Hepatocyte (in vitro differentiated cells): ENCODE measurements at regions not wholly inside any gene's neighbourhood (a gene's known extent, or its start where the extent isn't known, plus 50 kb on each side); places are given as distances from the start of the nearest gene placed in this dataset.

Experiments used
- CTCF ChIP-seq: fragments of 200-600 bp; sonication (generic); IDR thresholded peaks from 2 replicates; pipeline ENCODE4 v1.5.1; 2016; ENCODE audit warnings: antibody characterized with exemption, mild to moderate bottlenecking; ENCODE audit not compliant: poor library complexity
- EZH2 ChIP-seq: fragments of 200-600 bp; sonication (generic); IDR thresholded peaks from 2 replicates; pipeline ENCODE4 v1.6.1; 2016; ENCODE audit warnings: antibody characterized with exemption, mild to moderate bottlenecking, borderline replicate concordance
- EZH2phosphoT487 ChIP-seq: fragments of 200-600 bp; sonication (generic); IDR thresholded peaks from one replicate; pipeline ENCODE4 v1.6.1; 2018; ENCODE audit warnings: antibody characterized with exemption, mild to moderate bottlenecking, low read depth, moderate library complexity; ENCODE audit not compliant: unreplicated experiment, severe bottlenecking

- no peak for TF ChIP-seq CTCF
- TF ChIP-seq EZH2phosphoT487 = no peak
- no peak for TF ChIP-seq EZH2
These were observed 693.9 kb upstream of the ID2 start for GRCh38 chr2:7987992-7988391.
